ENCODE measurements at regions not wholly inside any gene's neighbourhood (a gene's known extent, or its start where the extent isn't known, plus 50 kb on each side); places are given as distances from the start of the nearest gene placed in this dataset.
"Not testable (repeated sequence)": the region's sequence is repeated elsewhere in the genome, so short reads cannot be mapped to it uniquely, and the experiment has no call there.

- H3K4me3 Mint-ChIP-seq, result peak overlapping the region; percentile 22
- H3K4me1 Mint-ChIP-seq (ENCODE audit: low read depth), result peaks cover 71% of the 10 kb centered on the region
- no peaks in the 10 kb centered on the region for H3K27me3 Mint-ChIP-seq
- H3K27ac Mint-ChIP-seq, result peak overlapping the region; percentile 83
- H3K36me3 Mint-ChIP-seq (ENCODE audit: low read depth), result no peaks in the 10 kb centered on the region
- H3K9me3 Mint-ChIP-seq, result no peaks in the 10 kb centered on the region
Measured at GRCh38 chr14:39682582-39682981, 250.3 kb upstream of the FBXO33 start.

GRCh38 chr14:39681782-39682399 is 249.7 kb upstream of the FBXO33 start:
- Mint-ChIP-seq H3K4me1 (ENCODE audit: low read depth) (peaks cover 71% of the 10 kb centered on the region), H3K36me3 (ENCODE audit: low read depth) (no peaks in the 10 kb centered on the region), H3K4me3 (no peak overlapping the region), H3K9me3 (no peaks in the 10 kb centered on the region), H3K27me3 (no peaks in the 10 kb centered on the region), H3K27ac (peak overlapping the region; percentile 83)

- H3K36me3 Mint-ChIP-seq (ENCODE audit: low read depth), result no peaks in the 10 kb centered on the region
- H3K27ac Mint-ChIP-seq, result no peak overlapping the region
- no peak overlapping the region for H3K4me3 Mint-ChIP-seq
- H3K27me3 Mint-ChIP-seq, result no peaks in the 10 kb centered on the region
- no peaks in the 10 kb centered on the region for H3K9me3 Mint-ChIP-seq
- peaks cover 64% of the 10 kb centered on the region for H3K4me1 Mint-ChIP-seq (ENCODE audit: low read depth)
Measured at GRCh38 chr14:39680777-39681176, 248.5 kb upstream of the FBXO33 start.

- Mint-ChIP-seq H3K36me3 (ENCODE audit: low read depth) (no peaks in the 10 kb centered on the region), H3K27ac (peak overlapping the region; percentile 85), H3K4me1 (ENCODE audit: low read depth) (peaks cover 28% of the 10 kb centered on the region), H3K4me3 (no peak overlapping the region), H3K27me3 (no peaks in the 10 kb centered on the region), H3K9me3 (peaks cover 7% of the 10 kb centered on the region)
Measured at GRCh38 chr14:39673734-39674133, 241.5 kb upstream of the FBXO33 start.

- peaks cover 11% of the 10 kb centered on the region for H3K9me3 Mint-ChIP-seq
- no peaks in the 10 kb centered on the region for H3K36me3 Mint-ChIP-seq (ENCODE audit: low read depth)
- H3K4me3 Mint-ChIP-seq, result no peak overlapping the region
- H3K4me1 Mint-ChIP-seq (ENCODE audit: low read depth), result peaks cover 30% of the 10 kb centered on the region
- H3K27ac Mint-ChIP-seq, result peak overlapping the region; percentile 85
- H3K27me3 Mint-ChIP-seq, result no peaks in the 10 kb centered on the region
Measured at GRCh38 chr14:39673270-39673711, 241.1 kb upstream of the FBXO33 start.

GRCh38 chr14:39668449-39668848 is 236.2 kb upstream of the FBXO33 start:
- Mint-ChIP-seq H3K4me1 (ENCODE audit: low read depth) (peaks cover 35% of the 10 kb centered on the region), H3K36me3 (ENCODE audit: low read depth) (no peaks in the 10 kb centered on the region), H3K27ac (no peak overlapping the region), H3K4me3 (no peak overlapping the region), H3K27me3 (no peaks in the 10 kb centered on the region), H3K9me3 (peaks cover 7% of the 10 kb centered on the region)

- Mint-ChIP-seq H3K9me3 (peaks cover 7% of the 10 kb centered on the region), H3K4me1 (ENCODE audit: low read depth) (peaks cover 27% of the 10 kb centered on the region), H3K4me3 (no peak overlapping the region), H3K27me3 (no peaks in the 10 kb centered on the region), H3K36me3 (ENCODE audit: low read depth) (no peaks in the 10 kb centered on the region), H3K27ac (no peak overlapping the region)
Measured at GRCh38 chr14:39666386-39666785, 234.2 kb upstream of the FBXO33 start.

GRCh38 chr14:39665075-39665475 is 232.8 kb upstream of the FBXO33 start:
- no peaks in the 10 kb centered on the region for H3K36me3 Mint-ChIP-seq (ENCODE audit: low read depth)
- no peak overlapping the region for H3K4me3 Mint-ChIP-seq
- no peaks in the 10 kb centered on the region for H3K27me3 Mint-ChIP-seq
- peaks cover 27% of the 10 kb centered on the region for H3K4me1 Mint-ChIP-seq (ENCODE audit: low read depth)
- no peak overlapping the region for H3K27ac Mint-ChIP-seq
- H3K9me3 Mint-ChIP-seq, result peaks cover 7% of the 10 kb centered on the region

- peaks cover 27% of the 10 kb centered on the region for H3K4me1 Mint-ChIP-seq (ENCODE audit: low read depth)
- H3K27me3 Mint-ChIP-seq, result no peaks in the 10 kb centered on the region
- H3K27ac Mint-ChIP-seq, result peak overlapping the region; percentile 16
- no peaks in the 10 kb centered on the region for H3K36me3 Mint-ChIP-seq (ENCODE audit: low read depth)
- no peak overlapping the region for H3K4me3 Mint-ChIP-seq
- H3K9me3 Mint-ChIP-seq, result peaks cover 7% of the 10 kb centered on the region
Measured at GRCh38 chr14:39664646-39665045, 232.4 kb upstream of the FBXO33 start.

- Mint-ChIP-seq H3K4me3 (peak overlapping the region; percentile 63), H3K27ac (peak overlapping the region; percentile 68), H3K4me1 (ENCODE audit: low read depth) (peaks cover 11% of the 10 kb centered on the region)
Measured at GRCh38 chr14:39641224-39641623, 209.0 kb upstream of the FBXO33 start.

GRCh38 chr14:39639009-39639408 is 206.8 kb upstream of the FBXO33 start:
- peaks cover 11% of the 10 kb centered on the region for H3K4me1 Mint-ChIP-seq (ENCODE audit: low read depth)
- H3K27ac Mint-ChIP-seq; H3K36me3 Mint-ChIP-seq (ENCODE audit: low read depth); H3K27me3 Mint-ChIP-seq; H3K4me3 Mint-ChIP-seq; H3K9me3 Mint-ChIP-seq: not testable (repeated sequence)

More at GRCh38 chr14:39641224-39641623, 209.0 kb upstream of the FBXO33 start:
- no peaks in the 10 kb centered on the region for H3K27me3 Mint-ChIP-seq
- peaks cover 18% of the 10 kb centered on the region for H3K9me3 Mint-ChIP-seq
- H3K36me3 Mint-ChIP-seq (ENCODE audit: low read depth), result peaks cover 9% of the 10 kb centered on the region

- Mint-ChIP-seq H3K36me3 (ENCODE audit: low read depth) (no peaks in the 10 kb centered on the region), H3K4me3 (no peak overlapping the region), H3K27ac (no peak overlapping the region), H3K27me3 (no peaks in the 10 kb centered on the region), H3K4me1 (ENCODE audit: low read depth) (peaks cover 7% of the 10 kb centered on the region), H3K9me3 (peaks cover 10% of the 10 kb centered on the region)
Measured at GRCh38 chr14:39628087-39628486, 195.9 kb upstream of the FBXO33 start.

- H3K4me3 Mint-ChIP-seq, result no peak overlapping the region
- H3K36me3 Mint-ChIP-seq (ENCODE audit: low read depth), result no peaks in the 10 kb centered on the region
- peaks cover 17% of the 10 kb centered on the region for H3K9me3 Mint-ChIP-seq
- H3K4me1 Mint-ChIP-seq (ENCODE audit: low read depth), result peaks cover 7% of the 10 kb centered on the region
- H3K27me3 Mint-ChIP-seq, result no peaks in the 10 kb centered on the region
- no peak overlapping the region for H3K27ac Mint-ChIP-seq
Measured at GRCh38 chr14:39626589-39627576, 194.7 kb upstream of the FBXO33 start.

- H3K4me1 Mint-ChIP-seq (ENCODE audit: low read depth), result no peaks in the 10 kb centered on the region
- H3K27ac Mint-ChIP-seq, result no peak overlapping the region
- H3K36me3 Mint-ChIP-seq (ENCODE audit: low read depth), result no peaks in the 10 kb centered on the region
- H3K4me3 Mint-ChIP-seq, result no peak overlapping the region
- no peaks in the 10 kb centered on the region for H3K27me3 Mint-ChIP-seq
- peaks cover 23% of the 10 kb centered on the region for H3K9me3 Mint-ChIP-seq
Measured at GRCh38 chr14:39621678-39622077, 189.4 kb upstream of the FBXO33 start.

GRCh38 chr14:39621223-39621622 is 189.0 kb upstream of the FBXO33 start:
- no peaks in the 10 kb centered on the region for H3K27me3 Mint-ChIP-seq
- no peak overlapping the region for H3K27ac Mint-ChIP-seq
- H3K4me3 Mint-ChIP-seq, result no peak overlapping the region
- no peaks in the 10 kb centered on the region for H3K4me1 Mint-ChIP-seq (ENCODE audit: low read depth)
- no peaks in the 10 kb centered on the region for H3K36me3 Mint-ChIP-seq (ENCODE audit: low read depth)
- H3K9me3 Mint-ChIP-seq, result peaks cover 23% of the 10 kb centered on the region
